VCaP (cell line): ENCODE measurements at regions not wholly inside any gene's neighbourhood (a gene's known extent, or its start where the extent isn't known, plus 50 kb on each side); places are given as distances from the start of the nearest gene placed in this dataset.

Experiments used
- H3K27ac ChIP-seq: fragments of 450-650 bp; 2 replicates; pipeline ENCODE4 v1.5.1; 2017
- TF ChIP-seq, protein P1 (sequence below): fragments of 450-650 bp; conservative IDR thresholded peaks from 2 replicates; pipeline ENCODE4 v1.5.1; 2017; ENCODE audit warnings: mild to moderate bottlenecking, moderate library complexity

GRCh38 chr19:29122185-29122584, 90.8 kb downstream of the UQCRFS1 start:
- no peak overlapping the region for H3K27ac ChIP-seq
- TF ChIP-seq, protein P1, sequence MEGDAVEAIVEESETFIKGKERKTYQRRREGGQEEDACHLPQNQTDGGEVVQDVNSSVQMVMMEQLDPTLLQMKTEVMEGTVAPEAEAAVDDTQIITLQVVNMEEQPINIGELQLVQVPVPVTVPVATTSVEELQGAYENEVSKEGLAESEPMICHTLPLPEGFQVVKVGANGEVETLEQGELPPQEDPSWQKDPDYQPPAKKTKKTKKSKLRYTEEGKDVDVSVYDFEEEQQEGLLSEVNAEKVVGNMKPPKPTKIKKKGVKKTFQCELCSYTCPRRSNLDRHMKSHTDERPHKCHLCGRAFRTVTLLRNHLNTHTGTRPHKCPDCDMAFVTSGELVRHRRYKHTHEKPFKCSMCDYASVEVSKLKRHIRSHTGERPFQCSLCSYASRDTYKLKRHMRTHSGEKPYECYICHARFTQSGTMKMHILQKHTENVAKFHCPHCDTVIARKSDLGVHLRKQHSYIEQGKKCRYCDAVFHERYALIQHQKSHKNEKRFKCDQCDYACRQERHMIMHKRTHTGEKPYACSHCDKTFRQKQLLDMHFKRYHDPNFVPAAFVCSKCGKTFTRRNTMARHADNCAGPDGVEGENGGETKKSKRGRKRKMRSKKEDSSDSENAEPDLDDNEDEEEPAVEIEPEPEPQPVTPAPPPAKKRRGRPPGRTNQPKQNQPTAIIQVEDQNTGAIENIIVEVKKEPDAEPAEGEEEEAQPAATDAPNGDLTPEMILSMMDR: no peak

GRCh38 chr19:29121684-29122083, 91.3 kb downstream of the UQCRFS1 start:
- TF ChIP-seq, protein P1: peak; percentile 36; the same call in 1 of the 2 replicates
- H3K27ac ChIP-seq: no peak overlapping the region

- H3K27ac ChIP-seq: no peak overlapping the region
- TF ChIP-seq, protein P1: no peak
Measured at GRCh38 chr19:29120466-29120865, 92.5 kb downstream of the UQCRFS1 start.

GRCh38 chr19:29119590-29119989, 93.4 kb downstream of the UQCRFS1 start:
- TF ChIP-seq, protein P1: peak; percentile 17; the same call in 1 of the 2 replicates
- H3K27ac ChIP-seq: no peak overlapping the region

DNA sequence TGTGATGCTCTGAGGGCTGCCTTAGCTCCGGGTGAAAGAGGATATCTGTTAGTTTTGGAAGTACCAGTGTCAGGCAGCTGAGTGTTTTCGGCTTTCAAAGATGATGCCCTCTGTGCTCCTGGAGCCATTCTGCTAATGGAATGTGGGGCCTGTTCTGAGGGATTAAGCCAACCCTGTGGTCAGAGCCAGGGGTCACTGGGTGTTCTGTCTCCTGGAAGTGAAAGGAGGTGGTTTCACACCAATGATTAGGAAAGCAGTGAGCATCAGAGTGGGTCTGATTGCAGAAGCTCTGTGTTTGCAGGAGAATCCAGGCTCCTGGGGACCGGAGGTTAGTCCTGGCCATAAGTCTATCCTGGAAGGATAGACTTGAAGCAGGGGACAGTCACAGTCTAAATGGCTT, 94.6 kb downstream of the UQCRFS1 start:
- TF ChIP-seq, protein P1: no peak

GRCh38 chr19:29117926-29118325, 95.0 kb downstream of the UQCRFS1 start:
- TF ChIP-seq, protein P1: no peak
- no peak overlapping the region for H3K27ac ChIP-seq

More for the DNA sequence above, 94.6 kb downstream of the UQCRFS1 start:
- H3K27ac ChIP-seq: no peak overlapping the region

DNA sequence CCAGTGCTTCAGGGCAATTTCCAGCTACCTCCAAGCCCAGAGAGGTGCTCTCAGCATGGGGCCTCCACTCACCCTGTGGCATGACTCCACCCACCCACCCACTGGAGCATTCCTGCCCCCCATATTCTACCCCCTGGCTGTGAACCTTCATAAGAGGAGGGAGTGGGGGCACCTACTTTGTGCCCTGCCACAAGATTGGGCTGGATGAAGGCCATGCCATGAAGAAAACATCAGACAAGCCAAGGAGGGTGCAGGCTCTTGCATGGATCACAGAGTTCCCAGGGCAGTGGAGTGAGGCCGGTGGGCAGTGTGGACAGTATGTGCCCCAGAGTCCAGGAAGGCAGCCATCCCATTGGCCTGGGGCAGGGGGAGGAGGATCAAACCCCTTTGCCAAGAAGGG, 97.8 kb downstream of the UQCRFS1 start:
- H3K27ac ChIP-seq: no peak overlapping the region
- TF ChIP-seq, protein P1: no peak
